Lower lobe of right lung (tissue), 2 donors: ENCODE measurements at regions not wholly inside any gene's neighbourhood (a gene's known extent, or its start where the extent isn't known, plus 50 kb on each side); places are given as distances from the start of the nearest gene placed in this dataset.

Source experiments
- ATAC-seq, 2 donors: fragments of 200-7000 bp; cut with Tn5 transposase; one replicate each; pipeline ENCODE4 v1.9.1; 2020 to 2022; ENCODE audit warnings: mild to moderate bottlenecking in 2 of 2, moderate library complexity in 2 of 2
- DNase-seq: peaks from one replicate; pipeline ENCODE4 v3.0.0-alpha.2; 2020
- H3K27ac ChIP-seq: fragments of 200-600 bp; one replicate; pipeline ENCODE4 v1.8.0; 2022
- H3K27me3 ChIP-seq: fragments of 200-600 bp; one replicate; pipeline ENCODE4 v1.8.0; 2022; ENCODE audit warnings: low read depth
- H3K36me3 ChIP-seq: fragments of 200-600 bp; one replicate; pipeline ENCODE4 v1.8.0; 2022; ENCODE audit warnings: mild to moderate bottlenecking
- H3K4me1 ChIP-seq: fragments of 200-600 bp; one replicate; pipeline ENCODE4 v1.8.0; 2022
- H3K4me3 ChIP-seq: fragments of 200-600 bp; one replicate; pipeline ENCODE4 v1.8.0; 2022; ENCODE audit warnings: mild to moderate bottlenecking
- H3K9me3 ChIP-seq: fragments of 200-600 bp; one replicate; pipeline ENCODE4 v1.8.0; 2022
- CTCF ChIP-seq: fragments of 200-600 bp; IDR thresholded peaks from one replicate; pipeline ENCODE4 v1.8.0; 2022; ENCODE audit warnings: antibody characterized with exemption, mild to moderate bottlenecking
- intact Hi-C: fragments of 100-400 bp; cut with DNase I; formaldehyde crosslinking; loops from one replicate; pipeline ENCODE4 v1.11.0; 2022
- donor health status: DM: no; HTN: yes; CAD: no; lungs with severe emphysema.

- H3K27ac ChIP-seq: no peak overlapping the region
- no peak for TF ChIP-seq CTCF
- no peaks in the 10 kb centered on the region for H3K27me3 ChIP-seq
- intact Hi-C loops: no loop called here
- no peaks in the 10 kb centered on the region for H3K9me3 ChIP-seq
- no peak overlapping the region for H3K4me3 ChIP-seq
- H3K36me3 ChIP-seq: no peaks in the 10 kb centered on the region
- ATAC-seq (no peak), DNase-seq (no peak)
- no peaks in the 10 kb centered on the region for H3K4me1 ChIP-seq
These were observed 110.0 kb upstream of the ETAA1 start for GRCh38 chr2:67286981-67287759.

GRCh38 chr2:67289271-67289670, 107.9 kb upstream of the ETAA1 start:
- Histone ChIP-seq H3K4me3 (no peak overlapping the region), H3K27me3 (no peaks in the 10 kb centered on the region), H3K36me3 (no peaks in the 10 kb centered on the region), H3K27ac (no peak overlapping the region), H3K9me3 (no peaks in the 10 kb centered on the region), H3K4me1 (no peaks in the 10 kb centered on the region)
- no peak for DNase-seq
- no peak for ATAC-seq
- intact Hi-C loops: no loop called here
- TF ChIP-seq CTCF: no peak

GRCh38 chr2:67289921-67290371, 107.2 kb upstream of the ETAA1 start:
- H3K27me3 ChIP-seq: no peaks in the 10 kb centered on the region
- no peak for TF ChIP-seq CTCF
- no peaks in the 10 kb centered on the region for H3K4me1 ChIP-seq
- H3K36me3 ChIP-seq: no peaks in the 10 kb centered on the region
- no peak overlapping the region for H3K27ac ChIP-seq
- ATAC-seq (no peak), DNase-seq (no peak)
- no peaks in the 10 kb centered on the region for H3K9me3 ChIP-seq
- intact Hi-C loops: no loop called here
- no peak overlapping the region for H3K4me3 ChIP-seq

GRCh38 chr2:67290451-67291290, 106.5 kb upstream of the ETAA1 start:
- ATAC-seq (no peak), DNase-seq (no peak)
- no peak overlapping the region for H3K27ac ChIP-seq
- H3K36me3 ChIP-seq: no peaks in the 10 kb centered on the region
- intact Hi-C loops: no loop called here
- no peaks in the 10 kb centered on the region for H3K27me3 ChIP-seq
- TF ChIP-seq CTCF: no peak
- H3K9me3 ChIP-seq: no peaks in the 10 kb centered on the region
- H3K4me3 ChIP-seq: no peak overlapping the region
- no peaks in the 10 kb centered on the region for H3K4me1 ChIP-seq

- DNase-seq: no peak
- intact Hi-C loops: no loop called here
- no peak for ATAC-seq
- Histone ChIP-seq H3K36me3 (no peaks in the 10 kb centered on the region), H3K9me3 (no peaks in the 10 kb centered on the region), H3K27me3 (no peaks in the 10 kb centered on the region), H3K4me1 (no peaks in the 10 kb centered on the region), H3K27ac (no peak overlapping the region), H3K4me3 (no peak overlapping the region)
- no peak for TF ChIP-seq CTCF
These were observed 102.9 kb upstream of the ETAA1 start for GRCh38 chr2:67294218-67294617.
